Choroid plexus epithelial cell (primary cell): ENCODE measurements at regions not wholly inside any gene's neighbourhood (a gene's known extent, or its start where the extent isn't known, plus 50 kb on each side); places are given as distances from the start of the nearest gene placed in this dataset.

Source experiments
- DNase-seq: peaks from one replicate; pipeline ENCODE4 v3.0.0-alpha.2; 2010; ENCODE audit warnings: low read depth
- H3K4me3 ChIP-seq: 2 replicates; pipeline ENCODE4 v1.5.1; 2011; ENCODE audit warnings: low read depth, mild to moderate bottlenecking, control low read depth, low read length, moderate library complexity
- CTCF ChIP-seq: conservative IDR thresholded peaks from 2 replicates; pipeline ENCODE4 v1.5.1; 2011; ENCODE audit warnings: low read depth, mild to moderate bottlenecking, control low read depth, inconsistent platforms, low read length, moderate library complexity

GRCh38 chr6:10266061-10266460 is 148.8 kb downstream of the TFAP2A start:
- no peak for TF ChIP-seq CTCF
- no peak for DNase-seq
- H3K4me3 ChIP-seq: no peak overlapping the region

- TF ChIP-seq CTCF: no peak
- H3K4me3 ChIP-seq: no peak overlapping the region
- DNase-seq: no peak
Observed at GRCh38 chr6:10262505-10262904, 152.4 kb downstream of the TFAP2A start.

GRCh38 chr6:10259671-10260070 is 155.2 kb downstream of the TFAP2A start:
- no peak for TF ChIP-seq CTCF
- H3K4me3 ChIP-seq: no peak overlapping the region

GRCh38 chr6:10258341-10258740 is 156.5 kb downstream of the TFAP2A start:
- TF ChIP-seq CTCF: no peak
- no peak overlapping the region for H3K4me3 ChIP-seq
- DNase-seq: no peak

More at GRCh38 chr6:10259671-10260070, 155.2 kb downstream of the TFAP2A start:
- no peak for DNase-seq

- no peak overlapping the region for H3K4me3 ChIP-seq
- TF ChIP-seq CTCF: peak; percentile 39
- peak; percentile 1 for DNase-seq
Observed at GRCh38 chr6:10256113-10256690, 158.7 kb downstream of the TFAP2A start.

- H3K4me3 ChIP-seq: no peak overlapping the region
- TF ChIP-seq CTCF: no peak
- no peak for DNase-seq
Observed at GRCh38 chr6:10250655-10251220, 164.1 kb downstream of the TFAP2A start.

GRCh38 chr6:10248378-10248843 is 166.5 kb downstream of the TFAP2A start:
- DNase-seq: peak; percentile 23
- H3K4me3 ChIP-seq: no peak overlapping the region
- TF ChIP-seq CTCF: no peak
